GM12875 (cell line): ENCODE measurements at regions not wholly inside any gene's neighbourhood (a gene's known extent, or its start where the extent isn't known, plus 50 kb on each side); places are given as distances from the start of the nearest gene placed in this dataset.

Source experiments
- H3K4me3 ChIP-seq: one replicate; pipeline ENCODE4 v1.5.1; 2011; ENCODE audit warnings: low read depth, low read length, control low read depth
- TF ChIP-seq, protein P1 (sequence below): IDR thresholded peaks from 2 replicates; pipeline ENCODE4 v1.5.1; 2011; ENCODE audit warnings: low read depth, mild to moderate bottlenecking, control low read depth, inconsistent platforms, low read length, moderate library complexity, borderline replicate concordance; ENCODE audit not compliant: insufficient read depth

DNA sequence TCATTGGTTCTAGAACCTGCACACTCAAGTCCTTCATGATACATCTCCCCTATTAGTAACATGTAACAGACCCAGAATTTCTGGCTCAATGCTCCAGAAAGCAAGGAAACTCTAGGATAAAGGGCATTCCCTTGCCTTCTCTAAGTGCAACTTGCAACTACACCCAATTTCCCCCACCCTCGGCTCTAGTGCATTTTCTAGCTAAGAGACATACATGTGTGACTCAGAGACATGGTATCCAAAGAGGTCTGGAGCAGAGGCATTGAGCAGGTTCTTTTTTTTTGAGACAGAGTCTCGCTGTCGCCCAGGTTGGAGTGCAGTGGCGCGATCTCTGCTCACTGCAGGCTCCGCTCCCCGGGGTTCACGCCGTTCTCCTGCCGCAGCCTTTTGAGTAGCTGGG lies 132.9 kb downstream of the ZC3H11B start:
- H3K4me3 ChIP-seq = no peak overlapping the region
- TF ChIP-seq, protein P1, sequence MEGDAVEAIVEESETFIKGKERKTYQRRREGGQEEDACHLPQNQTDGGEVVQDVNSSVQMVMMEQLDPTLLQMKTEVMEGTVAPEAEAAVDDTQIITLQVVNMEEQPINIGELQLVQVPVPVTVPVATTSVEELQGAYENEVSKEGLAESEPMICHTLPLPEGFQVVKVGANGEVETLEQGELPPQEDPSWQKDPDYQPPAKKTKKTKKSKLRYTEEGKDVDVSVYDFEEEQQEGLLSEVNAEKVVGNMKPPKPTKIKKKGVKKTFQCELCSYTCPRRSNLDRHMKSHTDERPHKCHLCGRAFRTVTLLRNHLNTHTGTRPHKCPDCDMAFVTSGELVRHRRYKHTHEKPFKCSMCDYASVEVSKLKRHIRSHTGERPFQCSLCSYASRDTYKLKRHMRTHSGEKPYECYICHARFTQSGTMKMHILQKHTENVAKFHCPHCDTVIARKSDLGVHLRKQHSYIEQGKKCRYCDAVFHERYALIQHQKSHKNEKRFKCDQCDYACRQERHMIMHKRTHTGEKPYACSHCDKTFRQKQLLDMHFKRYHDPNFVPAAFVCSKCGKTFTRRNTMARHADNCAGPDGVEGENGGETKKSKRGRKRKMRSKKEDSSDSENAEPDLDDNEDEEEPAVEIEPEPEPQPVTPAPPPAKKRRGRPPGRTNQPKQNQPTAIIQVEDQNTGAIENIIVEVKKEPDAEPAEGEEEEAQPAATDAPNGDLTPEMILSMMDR = no peak

DNA sequence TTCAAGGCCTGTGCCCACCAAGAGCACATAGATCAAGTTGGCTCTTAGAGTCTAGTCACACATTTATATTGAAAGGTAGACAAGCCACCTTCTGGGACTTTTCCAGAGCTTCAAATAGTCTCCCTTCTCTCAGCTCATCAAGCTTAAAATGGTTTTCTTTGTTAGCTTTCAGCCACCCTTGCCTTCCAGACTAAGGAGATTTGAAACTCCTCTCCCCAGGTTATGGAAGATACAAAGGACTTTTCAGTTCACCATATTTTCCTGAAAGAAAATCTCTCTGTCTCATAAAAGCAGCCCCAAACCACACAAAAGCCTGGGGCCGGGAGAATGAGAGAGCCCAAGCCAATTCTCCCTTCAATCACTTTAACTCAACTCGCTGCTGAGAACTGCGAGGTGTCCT lies 134.1 kb downstream of the ZC3H11B start:
- TF ChIP-seq, protein P1 = no peak

DNA sequence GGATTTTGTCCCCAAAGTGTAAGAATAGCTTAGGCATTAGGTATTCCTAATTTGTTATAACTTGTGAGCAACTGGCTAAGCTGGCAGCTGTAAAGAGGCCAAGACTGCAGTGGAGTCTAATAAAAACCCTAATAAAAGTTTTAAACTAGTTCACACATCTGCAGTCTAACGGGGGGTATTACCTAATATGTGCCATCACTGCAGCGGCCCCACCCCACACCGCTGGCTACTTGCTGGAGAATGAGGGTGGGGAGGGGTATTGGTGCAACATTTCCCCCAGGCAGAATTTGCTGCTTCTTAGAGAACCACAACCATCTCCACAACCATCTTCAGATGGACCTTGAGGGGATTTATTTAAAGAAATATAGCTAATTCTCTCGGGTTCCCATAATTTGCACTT lies 135.0 kb downstream of the ZC3H11B start:
- TF ChIP-seq, protein P1 = no peak
- H3K4me3 ChIP-seq = no peak overlapping the region

More for the DNA sequence above, 134.1 kb downstream of the ZC3H11B start:
- no peak overlapping the region for H3K4me3 ChIP-seq

DNA sequence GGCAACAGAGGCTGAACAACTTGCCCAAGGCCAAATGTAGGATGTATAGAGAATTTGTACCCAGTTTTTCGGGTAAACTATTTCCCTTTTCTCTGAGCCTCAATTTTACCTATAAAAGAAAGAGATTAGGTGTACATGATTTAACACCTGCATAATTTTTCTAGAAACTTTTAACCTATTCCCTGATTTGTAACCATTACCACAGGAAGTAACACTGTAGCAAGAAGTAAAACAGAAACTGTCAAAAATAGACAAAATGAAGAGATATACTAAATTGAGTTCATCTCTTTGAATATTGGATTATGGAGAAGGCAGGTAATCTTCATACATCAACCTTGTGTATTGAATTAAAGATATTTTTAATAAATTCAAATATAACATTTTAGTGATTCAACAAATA lies 136.2 kb downstream of the ZC3H11B start:
- TF ChIP-seq, protein P1 = no peak
- H3K4me3 ChIP-seq = no peak overlapping the region

DNA sequence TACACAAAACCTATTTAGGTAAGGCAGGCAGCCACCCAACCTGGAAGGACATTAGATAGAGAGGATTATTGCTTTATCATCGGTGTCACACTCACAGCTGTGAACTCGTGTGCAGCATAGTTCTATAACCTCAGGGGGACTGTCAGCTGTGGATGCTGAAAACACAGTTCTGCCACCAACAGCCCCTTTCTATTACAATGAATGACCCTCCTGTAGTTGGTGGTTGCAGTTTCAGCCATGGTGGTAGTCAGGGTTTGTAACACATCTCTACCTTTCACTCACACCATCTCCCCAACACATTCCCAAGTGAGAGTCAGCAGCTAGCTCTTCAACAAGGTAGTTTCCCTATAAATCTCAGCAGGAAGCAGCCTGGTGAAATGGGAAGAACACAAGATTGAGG lies 136.8 kb downstream of the ZC3H11B start:
- no peak overlapping the region for H3K4me3 ChIP-seq
- TF ChIP-seq, protein P1 = no peak

DNA sequence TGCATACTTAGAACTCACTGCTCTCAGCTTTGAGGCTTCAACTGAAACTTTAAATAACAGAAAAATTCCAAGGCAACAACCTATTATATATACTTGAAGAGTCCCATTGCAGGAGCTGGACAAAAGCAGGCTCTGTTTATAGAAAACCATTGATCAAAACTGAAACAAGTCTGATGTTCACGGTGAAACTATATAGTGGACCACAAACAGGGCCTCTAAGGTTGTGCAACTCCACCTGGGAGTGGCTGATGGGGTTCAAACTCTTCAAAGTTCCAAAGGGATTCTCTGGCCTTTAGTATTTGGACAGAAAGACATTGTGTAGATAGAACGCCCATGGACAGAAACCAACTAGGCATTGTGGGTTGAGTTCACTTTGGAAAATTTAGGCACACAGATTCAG lies 140.3 kb downstream of the ZC3H11B start:
- no peak overlapping the region for H3K4me3 ChIP-seq
- TF ChIP-seq, protein P1 = no peak

DNA sequence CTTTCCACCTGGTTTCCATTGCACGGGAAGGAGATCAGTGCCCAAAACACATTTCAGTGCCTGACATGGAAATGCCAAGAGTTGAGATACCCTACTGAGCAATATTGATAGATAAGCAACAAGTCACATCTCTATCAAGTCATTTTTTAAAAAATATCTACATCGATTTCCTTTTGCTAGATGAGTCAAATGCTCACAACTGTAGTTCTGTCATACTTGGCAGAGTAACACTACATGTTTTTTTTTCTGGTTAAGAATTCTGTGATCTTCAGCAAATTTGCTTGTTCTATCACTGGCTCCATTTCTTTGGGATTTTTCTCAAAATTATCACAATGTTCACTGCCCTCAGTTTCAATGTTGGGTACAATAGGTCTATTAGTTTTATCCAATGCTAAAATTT lies 145.4 kb downstream of the ZC3H11B start:
- TF ChIP-seq, protein P1 = no peak
- no peak overlapping the region for H3K4me3 ChIP-seq
